ENCODE measurements at regions not wholly inside any gene's neighbourhood (a gene's known extent, or its start where the extent isn't known, plus 50 kb on each side); places are given as distances from the start of the nearest gene placed in this dataset.

DNA sequence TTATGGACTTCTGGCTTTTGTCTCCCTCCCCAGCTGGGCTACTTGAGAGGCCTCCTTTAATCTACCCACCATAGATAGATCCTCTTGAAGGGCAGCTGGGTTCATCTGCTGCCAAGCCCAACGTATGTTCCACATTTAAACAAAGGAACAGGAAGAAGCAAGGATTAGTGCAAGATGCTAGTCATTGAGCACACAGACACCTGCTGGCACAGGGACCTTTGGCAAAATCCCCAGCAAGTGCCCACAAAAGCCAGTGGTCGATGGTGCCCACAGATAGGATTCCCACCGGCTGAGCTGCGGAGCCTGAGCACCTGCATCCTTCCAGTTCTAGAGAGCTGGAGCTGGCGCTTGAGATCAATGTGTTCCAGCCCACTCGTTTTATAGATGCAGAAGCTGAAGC is 57.7 kb upstream of the SHB start:
- Histone ChIP-seq H3F3A (replicated peaks; ENCODE audit: low read depth) (no peaks in the 10 kb centered on the region), H3K4me3 (no peak overlapping the region), H2AFZ (no peak overlapping the region), H3K4me2 (no peak overlapping the region), H3K79me2 (replicated peaks; ENCODE audit: insufficient read depth) (no peaks in the 10 kb centered on the region), H3K4me1 (ENCODE audit: insufficient read depth) (no peaks in the 10 kb centered on the region), H3K27me3 (ENCODE audit: insufficient read depth) (no peaks in the 10 kb centered on the region), H3K36me3 (ENCODE audit: insufficient read depth) (no peaks in the 10 kb centered on the region), H3K9me2 (ENCODE audit: insufficient read depth) (0 out of 2 replicates have a peak, but pooled peaks cover 5% of the 10 kb centered on the region), H4K20me1 (replicated peaks; ENCODE audit: insufficient read depth) (no peaks in the 10 kb centered on the region), H3K27ac (ENCODE audit: low read depth) (no peak overlapping the region)
- Mint-ChIP-seq H3K27ac (no peak overlapping the region), H3K27me3 (ENCODE audit: insufficient read depth, low read depth, poor library complexity) (peaks cover 3% of the 10 kb centered on the region), H3K9me3 (no peaks in the 10 kb centered on the region; the same call in 2 of the 3 replicates), H3K4me3 (no peak overlapping the region), H3K36me3 (ENCODE audit: low read depth) (no peaks in the 10 kb centered on the region), H3K4me1 (no peaks in the 10 kb centered on the region)
- DNase-seq (ENCODE audit: low spot score) (no peak), ATAC-seq (no peak)
- TF ChIP-seq STAT1 (IDR thresholded peaks at IDR 0.05; ENCODE audit: unreplicated experiment) (no peak), EZH2 (IDR thresholded peaks at IDR 0.05; ENCODE audit: low read depth, unreplicated experiment) (no peak), CREB1 (CRISPR knock-in tag; IDR thresholded peaks at IDR 0.05; ENCODE audit: low read depth) (no peak)

DNA sequence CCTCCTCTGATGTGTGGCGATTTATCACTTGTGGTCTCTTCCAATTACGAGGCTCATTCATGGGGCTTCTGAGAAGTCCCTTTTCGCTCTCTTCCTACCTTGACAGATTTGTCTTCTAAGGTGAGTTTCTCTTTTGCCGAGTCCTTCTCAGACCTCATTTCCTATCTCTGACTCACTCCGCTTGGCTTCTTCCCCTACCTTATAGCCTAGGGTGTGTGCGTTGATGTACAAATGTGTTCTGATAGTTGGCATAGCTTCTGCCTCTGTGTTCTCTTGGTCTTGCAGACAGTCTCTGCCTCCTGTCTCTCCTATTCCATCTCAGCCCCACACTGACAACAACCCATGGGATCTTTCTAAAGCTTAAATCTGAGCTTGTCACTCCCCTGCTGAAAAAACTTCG is 56.9 kb upstream of the SHB start:
- Histone ChIP-seq H3F3A (replicated peaks; ENCODE audit: low read depth) (no peaks in the 10 kb centered on the region), H3K79me2 (replicated peaks; ENCODE audit: insufficient read depth) (no peaks in the 10 kb centered on the region), H3K4me3 (no peak overlapping the region), H2AFZ (no peak overlapping the region), H3K36me3 (ENCODE audit: insufficient read depth) (no peaks in the 10 kb centered on the region), H3K4me1 (ENCODE audit: insufficient read depth) (no peaks in the 10 kb centered on the region), H3K9me2 (ENCODE audit: insufficient read depth) (0 out of 2 replicates have a peak, but pooled peaks cover 5% of the 10 kb centered on the region), H3K27ac (ENCODE audit: low read depth) (no peak overlapping the region), H4K20me1 (replicated peaks; ENCODE audit: insufficient read depth) (no peaks in the 10 kb centered on the region), H3K4me2 (no peak overlapping the region), H3K27me3 (ENCODE audit: insufficient read depth) (no peaks in the 10 kb centered on the region)
- DNase-seq (ENCODE audit: low spot score) (no peak), ATAC-seq (no peak)
- Mint-ChIP-seq H3K4me1 (no peaks in the 10 kb centered on the region), H3K36me3 (ENCODE audit: low read depth) (no peaks in the 10 kb centered on the region), H3K27ac (no peak overlapping the region), H3K27me3 (ENCODE audit: insufficient read depth, low read depth, poor library complexity) (peaks cover 3% of the 10 kb centered on the region), H3K9me3 (no peaks in the 10 kb centered on the region; the same call in 2 of the 3 replicates), H3K4me3 (no peak overlapping the region)
- TF ChIP-seq POLR2AphosphoS5 (IDR thresholded peaks at IDR 0.05; ENCODE audit: low read depth) (no peak), CREB1 (CRISPR knock-in tag; IDR thresholded peaks at IDR 0.05; ENCODE audit: low read depth) (no peak), STAT1 (IDR thresholded peaks at IDR 0.05; ENCODE audit: unreplicated experiment) (no peak), NANOG (IDR thresholded peaks at IDR 0.05; ENCODE audit: borderline replicate concordance) (no peak), JUNB (IDR thresholded peaks at IDR 0.05; ENCODE audit: unreplicated experiment) (no peak), EZH2 (IDR thresholded peaks at IDR 0.05; ENCODE audit: low read depth, unreplicated experiment) (no peak), EZH2phosphoT487 (IDR thresholded peaks at IDR 0.05; ENCODE audit: unreplicated experiment) (no peak), ZNF114 (CRISPR knock-in tag; IDR thresholded peaks at IDR 0.05) (no peak), ZNF331 (CRISPR knock-in tag; IDR thresholded peaks at IDR 0.05; ENCODE audit: low read depth) (no peak)
- TF ChIP-seq, protein P1, sequence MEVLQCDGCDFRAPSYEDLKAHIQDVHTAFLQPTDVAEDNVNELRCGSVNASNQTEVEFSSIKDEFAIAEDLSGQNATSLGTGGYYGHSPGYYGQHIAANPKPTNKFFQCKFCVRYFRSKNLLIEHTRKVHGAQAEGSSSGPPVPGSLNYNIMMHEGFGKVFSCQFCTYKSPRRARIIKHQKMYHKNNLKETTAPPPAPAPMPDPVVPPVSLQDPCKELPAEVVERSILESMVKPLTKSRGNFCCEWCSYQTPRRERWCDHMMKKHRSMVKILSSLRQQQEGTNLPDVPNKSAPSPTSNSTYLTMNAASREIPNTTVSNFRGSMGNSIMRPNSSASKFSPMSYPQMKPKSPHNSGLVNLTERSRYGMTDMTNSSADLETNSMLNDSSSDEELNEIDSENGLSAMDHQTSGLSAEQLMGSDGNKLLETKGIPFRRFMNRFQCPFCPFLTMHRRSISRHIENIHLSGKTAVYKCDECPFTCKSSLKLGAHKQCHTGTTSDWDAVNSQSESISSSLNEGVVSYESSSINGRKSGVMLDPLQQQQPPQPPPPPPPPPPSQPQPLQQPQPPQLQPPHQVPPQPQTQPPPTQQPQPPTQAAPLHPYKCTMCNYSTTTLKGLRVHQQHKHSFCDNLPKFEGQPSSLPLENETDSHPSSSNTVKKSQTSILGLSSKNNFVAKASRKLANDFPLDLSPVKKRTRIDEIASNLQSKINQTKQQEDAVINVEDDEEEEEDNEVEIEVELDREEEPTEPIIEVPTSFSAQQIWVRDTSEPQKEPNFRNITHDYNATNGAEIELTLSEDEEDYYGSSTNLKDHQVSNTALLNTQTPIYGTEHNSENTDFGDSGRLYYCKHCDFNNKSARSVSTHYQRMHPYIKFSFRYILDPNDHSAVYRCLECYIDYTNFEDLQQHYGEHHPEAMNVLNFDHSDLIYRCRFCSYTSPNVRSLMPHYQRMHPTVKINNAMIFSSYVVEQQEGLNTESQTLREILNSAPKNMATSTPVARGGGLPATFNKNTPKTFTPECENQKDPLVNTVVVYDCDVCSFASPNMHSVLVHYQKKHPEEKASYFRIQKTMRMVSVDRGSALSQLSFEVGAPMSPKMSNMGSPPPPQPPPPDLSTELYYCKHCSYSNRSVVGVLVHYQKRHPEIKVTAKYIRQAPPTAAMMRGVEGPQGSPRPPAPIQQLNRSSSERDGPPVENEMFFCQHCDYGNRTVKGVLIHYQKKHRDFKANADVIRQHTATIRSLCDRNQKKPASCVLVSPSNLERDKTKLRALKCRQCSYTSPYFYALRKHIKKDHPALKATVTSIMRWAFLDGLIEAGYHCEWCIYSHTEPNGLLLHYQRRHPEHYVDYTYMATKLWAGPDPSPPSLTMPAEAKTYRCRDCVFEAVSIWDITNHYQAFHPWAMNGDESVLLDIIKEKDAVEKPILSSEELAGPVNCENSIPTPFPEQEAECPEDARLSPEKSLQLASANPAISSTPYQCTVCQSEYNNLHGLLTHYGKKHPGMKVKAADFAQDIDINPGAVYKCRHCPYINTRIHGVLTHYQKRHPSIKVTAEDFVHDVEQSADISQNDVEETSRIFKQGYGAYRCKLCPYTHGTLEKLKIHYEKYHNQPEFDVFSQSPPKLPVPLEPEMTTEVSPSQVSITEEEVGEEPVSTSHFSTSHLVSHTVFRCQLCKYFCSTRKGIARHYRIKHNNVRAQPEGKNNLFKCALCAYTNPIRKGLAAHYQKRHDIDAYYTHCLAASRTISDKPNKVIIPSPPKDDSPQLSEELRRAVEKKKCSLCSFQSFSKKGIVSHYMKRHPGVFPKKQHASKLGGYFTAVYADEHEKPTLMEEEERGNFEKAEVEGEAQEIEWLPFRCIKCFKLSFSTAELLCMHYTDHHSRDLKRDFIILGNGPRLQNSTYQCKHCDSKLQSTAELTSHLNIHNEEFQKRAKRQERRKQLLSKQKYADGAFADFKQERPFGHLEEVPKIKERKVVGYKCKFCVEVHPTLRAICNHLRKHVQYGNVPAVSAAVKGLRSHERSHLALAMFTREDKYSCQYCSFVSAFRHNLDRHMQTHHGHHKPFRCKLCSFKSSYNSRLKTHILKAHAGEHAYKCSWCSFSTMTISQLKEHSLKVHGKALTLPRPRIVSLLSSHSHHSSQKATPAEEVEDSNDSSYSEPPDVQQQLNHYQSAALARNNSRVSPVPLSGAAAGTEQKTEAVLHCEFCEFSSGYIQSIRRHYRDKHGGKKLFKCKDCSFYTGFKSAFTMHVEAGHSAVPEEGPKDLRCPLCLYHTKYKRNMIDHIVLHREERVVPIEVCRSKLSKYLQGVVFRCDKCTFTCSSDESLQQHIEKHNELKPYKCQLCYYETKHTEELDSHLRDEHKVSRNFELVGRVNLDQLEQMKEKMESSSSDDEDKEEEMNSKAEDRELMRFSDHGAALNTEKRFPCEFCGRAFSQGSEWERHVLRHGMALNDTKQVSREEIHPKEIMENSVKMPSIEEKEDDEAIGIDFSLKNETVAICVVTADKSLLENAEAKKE (CRISPR knock-in tag; IDR thresholded peaks at IDR 0.05) = no peak
- TF ChIP-seq, protein P2, sequence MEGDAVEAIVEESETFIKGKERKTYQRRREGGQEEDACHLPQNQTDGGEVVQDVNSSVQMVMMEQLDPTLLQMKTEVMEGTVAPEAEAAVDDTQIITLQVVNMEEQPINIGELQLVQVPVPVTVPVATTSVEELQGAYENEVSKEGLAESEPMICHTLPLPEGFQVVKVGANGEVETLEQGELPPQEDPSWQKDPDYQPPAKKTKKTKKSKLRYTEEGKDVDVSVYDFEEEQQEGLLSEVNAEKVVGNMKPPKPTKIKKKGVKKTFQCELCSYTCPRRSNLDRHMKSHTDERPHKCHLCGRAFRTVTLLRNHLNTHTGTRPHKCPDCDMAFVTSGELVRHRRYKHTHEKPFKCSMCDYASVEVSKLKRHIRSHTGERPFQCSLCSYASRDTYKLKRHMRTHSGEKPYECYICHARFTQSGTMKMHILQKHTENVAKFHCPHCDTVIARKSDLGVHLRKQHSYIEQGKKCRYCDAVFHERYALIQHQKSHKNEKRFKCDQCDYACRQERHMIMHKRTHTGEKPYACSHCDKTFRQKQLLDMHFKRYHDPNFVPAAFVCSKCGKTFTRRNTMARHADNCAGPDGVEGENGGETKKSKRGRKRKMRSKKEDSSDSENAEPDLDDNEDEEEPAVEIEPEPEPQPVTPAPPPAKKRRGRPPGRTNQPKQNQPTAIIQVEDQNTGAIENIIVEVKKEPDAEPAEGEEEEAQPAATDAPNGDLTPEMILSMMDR (conservative IDR thresholded peaks at IDR 0.05; ENCODE audit: low read depth in 2 of 2) = no peak

All from GM23338 (cell line).